GM12878 (cell line): ENCODE measurements at regions not wholly inside any gene's neighbourhood (a gene's known extent, or its start where the extent isn't known, plus 50 kb on each side); places are given as distances from the start of the nearest gene placed in this dataset.

Source experiments
- BCL3 ChIP-seq: IDR thresholded peaks from 2 replicates; pipeline ENCODE4 v1.6.1; 2011; ENCODE audit warnings: borderline replicate concordance, low read depth, mild to moderate bottlenecking, moderate library complexity, low read length; ENCODE audit not compliant: insufficient read depth, poor library complexity, severe bottlenecking
- CHD2 ChIP-seq: IDR thresholded peaks from 2 replicates; pipeline ENCODE4 v1.6.1; 2011; ENCODE audit warnings: low read depth, low read length, improper control_type of control experiment, borderline replicate concordance
- CTCF ChIP-seq, 3 experiments: IDR thresholded peaks in 2 of 3; conservative IDR thresholded peaks in 1 of 3; 2 replicates each; pipeline ENCODE4 v1.5.1; 2011; ENCODE audit warnings: low read depth in 3 of 3, low read length in 3 of 3, mild to moderate bottlenecking in 3 of 3, control low read depth in 2 of 3, moderate library complexity in 2 of 3, inconsistent platforms in 1 of 3, mixed read lengths in 1 of 3; ENCODE audit not compliant: control insufficient read depth in 2 of 3, insufficient read depth in 1 of 3; ENCODE audit errors: extremely low read depth in 1 of 3
- EGR1 ChIP-seq, 2 experiments: IDR thresholded peaks; 1 replicate in 1 of 2; 2 replicates in 1 of 2; pipeline ENCODE4 v1.6.1; 2011 to 2012; ENCODE audit warnings: low read depth in 2 of 2, low read length in 2 of 2, borderline replicate concordance in 1 of 2, mild to moderate bottlenecking in 1 of 2, moderate library complexity in 1 of 2
- ESRRA ChIP-seq: IDR thresholded peaks from 2 replicates; pipeline ENCODE4 v1.6.1; 2012; ENCODE audit warnings: mild to moderate bottlenecking, low read length, improper control_type of control experiment
- FOS ChIP-seq: IDR thresholded peaks from 3 replicates; pipeline ENCODE4 v1.6.1; 2011; ENCODE audit warnings: borderline replicate concordance; ENCODE audit not compliant: insufficient read length; ENCODE audit errors: extremely low read depth
- IRF3 ChIP-seq: fragments of 450-650 bp; IDR thresholded peaks from 2 replicates; pipeline ENCODE4 v1.6.1; 2014; ENCODE audit warnings: mild to moderate bottlenecking
- KDM1A ChIP-seq: fragments of 200-600 bp; sonication (generic); IDR thresholded peaks from 2 replicates; pipeline ENCODE4 v1.6.1; 2016; ENCODE audit warnings: borderline replicate concordance
- RAD21 ChIP-seq: IDR thresholded peaks from 2 replicates; pipeline ENCODE4 v1.6.1; 2011; ENCODE audit warnings: mild to moderate bottlenecking, low read depth, low read length, moderate library complexity; ENCODE audit not compliant: insufficient read depth
- RFX5 ChIP-seq: IDR thresholded peaks from 2 replicates; pipeline ENCODE4 v1.6.1; 2011; ENCODE audit warnings: low read depth, low read length, improper control_type of control experiment
- SIX5 ChIP-seq: IDR thresholded peaks from 2 replicates; pipeline ENCODE4 v1.6.1; 2011; ENCODE audit warnings: mild to moderate bottlenecking, low read depth, low read length, moderate library complexity; ENCODE audit not compliant: severe bottlenecking
- ZZZ3 ChIP-seq: IDR thresholded peaks from 2 replicates; pipeline ENCODE4 v1.6.1; 2011; ENCODE audit warnings: low read depth; ENCODE audit not compliant: control insufficient read depth, insufficient read length

GRCh38 chr5:30267026-30267425, 926.5 kb upstream of the CDH6 start:
- no peak for TF ChIP-seq IRF3
- TF ChIP-seq EGR1 (IDR thresholded peaks at IDR 0.05; ENCODE audit: borderline replicate concordance in 1 of 2, low read depth in 2 of 2, low read length in 2 of 2), result no peak
- no peak for TF ChIP-seq CTCF (IDR thresholded peaks at IDR 0.05 in 2 of 3, conservative IDR thresholded peaks at IDR 0.05 in 1 of 3; ENCODE audit: control insufficient read depth in 2 of 3, extremely low read depth in 1 of 3, insufficient read depth in 1 of 3, low read depth in 3 of 3, low read length in 3 of 3)
- no peak for TF ChIP-seq ZZZ3
- no peak for TF ChIP-seq ESRRA
- TF ChIP-seq KDM1A, result no peak
- no peak for TF ChIP-seq RAD21
- no peak for TF ChIP-seq RFX5
- TF ChIP-seq SIX5, result no peak
- TF ChIP-seq FOS, result no peak
- no peak for TF ChIP-seq CHD2
- no peak for TF ChIP-seq BCL3
